Colonic mucosa (tissue), 4 donors: ENCODE measurements at regions not wholly inside any gene's neighbourhood (a gene's known extent, or its start where the extent isn't known, plus 50 kb on each side); places are given as distances from the start of the nearest gene placed in this dataset.

Experiments used
- DNase-seq: peaks from one replicate; pipeline ENCODE4 v3.0.0-alpha.2; 2020
- H3K27ac ChIP-seq: fragments of 200-600 bp; one replicate; pipeline ENCODE4 v1.8.0; 2021
- H3K27me3 ChIP-seq: fragments of 200-600 bp; one replicate; pipeline ENCODE4 v1.8.0; 2021
- H3K36me3 ChIP-seq: fragments of 200-600 bp; one replicate; pipeline ENCODE4 v1.8.0; 2021
- H3K4me1 ChIP-seq: fragments of 200-600 bp; one replicate; pipeline ENCODE4 v1.8.0; 2021; ENCODE audit warnings: mild to moderate bottlenecking
- H3K4me3 ChIP-seq: fragments of 200-600 bp; one replicate; pipeline ENCODE4 v1.8.0; 2021
- H3K9ac ChIP-seq, 2 donors: one replicate each; pipeline ENCODE4 v1.7.0; 2013; ENCODE audit warnings: control low read depth in 2 of 2, low read depth in 2 of 2, low read length in 2 of 2
- H3K9me3 ChIP-seq: fragments of 200-600 bp; one replicate; pipeline ENCODE4 v1.8.0; 2021
- intact Hi-C: fragments of 100-400 bp; cut with DNase I; formaldehyde crosslinking; loops from one replicate; pipeline ENCODE4 v1.14.1; 2022
- TF ChIP-seq, protein P1 (sequence below): fragments of 200-600 bp; IDR thresholded peaks from one replicate; pipeline ENCODE4 v1.8.0; 2022; ENCODE audit warnings: antibody characterized with exemption, mild to moderate bottlenecking
- donor health status: healthy.
- donor health status: DM: no; HTN: no; CAD: no.
- donor health status: DM: no; HTN: no; CAD: no.

DNA sequence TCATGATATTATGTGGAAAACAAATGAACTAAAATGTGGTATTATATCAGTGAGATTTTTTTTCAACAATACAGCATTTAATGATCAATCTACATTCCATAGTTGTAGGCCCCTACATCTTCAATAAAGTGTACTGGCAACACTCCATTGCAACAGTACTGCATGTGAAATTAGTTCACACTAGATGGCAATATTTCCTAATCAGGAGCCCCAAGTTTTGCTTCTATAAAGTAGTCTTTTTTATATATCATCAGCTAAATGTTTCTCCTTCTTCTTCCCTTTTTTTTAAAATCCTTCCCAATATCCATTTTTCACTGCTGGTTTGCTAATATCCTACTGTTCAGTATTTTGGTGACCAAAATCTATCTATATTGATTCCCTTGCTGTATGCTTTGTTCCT is 528.3 kb upstream of the ATXN8OS start:
- Histone ChIP-seq H3K4me1 (no peaks in the 10 kb centered on the region), H3K4me3 (no peak overlapping the region), H3K36me3 (no peaks in the 10 kb centered on the region), H3K9me3 (no peaks in the 10 kb centered on the region), H3K27me3 (no peaks in the 10 kb centered on the region), H3K27ac (no peak overlapping the region), H3K9ac (no peak overlapping the region)
- DNase-seq = no peak
- TF ChIP-seq, protein P1, sequence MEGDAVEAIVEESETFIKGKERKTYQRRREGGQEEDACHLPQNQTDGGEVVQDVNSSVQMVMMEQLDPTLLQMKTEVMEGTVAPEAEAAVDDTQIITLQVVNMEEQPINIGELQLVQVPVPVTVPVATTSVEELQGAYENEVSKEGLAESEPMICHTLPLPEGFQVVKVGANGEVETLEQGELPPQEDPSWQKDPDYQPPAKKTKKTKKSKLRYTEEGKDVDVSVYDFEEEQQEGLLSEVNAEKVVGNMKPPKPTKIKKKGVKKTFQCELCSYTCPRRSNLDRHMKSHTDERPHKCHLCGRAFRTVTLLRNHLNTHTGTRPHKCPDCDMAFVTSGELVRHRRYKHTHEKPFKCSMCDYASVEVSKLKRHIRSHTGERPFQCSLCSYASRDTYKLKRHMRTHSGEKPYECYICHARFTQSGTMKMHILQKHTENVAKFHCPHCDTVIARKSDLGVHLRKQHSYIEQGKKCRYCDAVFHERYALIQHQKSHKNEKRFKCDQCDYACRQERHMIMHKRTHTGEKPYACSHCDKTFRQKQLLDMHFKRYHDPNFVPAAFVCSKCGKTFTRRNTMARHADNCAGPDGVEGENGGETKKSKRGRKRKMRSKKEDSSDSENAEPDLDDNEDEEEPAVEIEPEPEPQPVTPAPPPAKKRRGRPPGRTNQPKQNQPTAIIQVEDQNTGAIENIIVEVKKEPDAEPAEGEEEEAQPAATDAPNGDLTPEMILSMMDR = peak; percentile 30
- intact Hi-C loops = loop anchor here (5.0 kb wide), 1 partner anchor 278 kb away; no protein-coding TSS in a partner anchor

DNA sequence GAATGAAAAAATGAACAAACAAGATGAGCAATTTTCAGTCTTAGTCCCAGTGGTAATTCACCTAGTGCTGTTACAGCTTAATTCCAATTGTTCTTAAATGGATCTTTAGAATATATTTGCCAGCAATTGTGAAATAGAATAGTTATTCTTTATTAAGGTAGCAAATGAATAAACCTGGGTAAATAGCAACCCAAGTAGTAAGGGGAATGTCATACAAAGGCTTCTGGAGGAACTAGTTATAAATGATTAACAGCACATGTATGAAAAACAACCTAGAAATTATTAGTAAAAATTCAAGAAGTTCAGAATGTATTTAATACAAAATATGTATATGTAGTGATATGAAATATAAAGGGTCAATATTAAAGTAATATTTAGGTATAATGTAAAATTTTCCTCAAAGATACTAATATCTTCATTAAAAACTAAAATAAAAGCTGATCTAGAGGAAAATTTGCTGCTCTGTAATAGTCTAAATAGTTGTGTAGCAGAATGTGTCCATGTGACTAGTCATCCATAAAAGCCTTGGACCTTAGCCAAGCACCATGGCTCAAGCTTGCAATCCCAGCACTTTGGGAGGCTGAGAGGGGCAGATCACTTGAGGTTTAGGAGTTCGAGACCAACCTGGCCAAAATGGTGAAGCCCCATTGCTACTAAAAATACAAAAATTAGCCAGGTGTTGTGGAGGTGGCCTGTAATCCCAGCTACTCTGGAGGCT is 535.9 kb upstream of the ATXN8OS start:
- no peak overlapping the region for H3K4me3 ChIP-seq
- intact Hi-C loops = no loop called here
- no peak overlapping the region for H3K9ac ChIP-seq
- H3K27ac ChIP-seq = no peak overlapping the region
- TF ChIP-seq, protein P1 = no peak
- DNase-seq = no peak
- no peaks in the 10 kb centered on the region for H3K27me3 ChIP-seq
- no peaks in the 10 kb centered on the region for H3K4me1 ChIP-seq
- H3K9me3 ChIP-seq = no peaks in the 10 kb centered on the region
- no peaks in the 10 kb centered on the region for H3K36me3 ChIP-seq

DNA sequence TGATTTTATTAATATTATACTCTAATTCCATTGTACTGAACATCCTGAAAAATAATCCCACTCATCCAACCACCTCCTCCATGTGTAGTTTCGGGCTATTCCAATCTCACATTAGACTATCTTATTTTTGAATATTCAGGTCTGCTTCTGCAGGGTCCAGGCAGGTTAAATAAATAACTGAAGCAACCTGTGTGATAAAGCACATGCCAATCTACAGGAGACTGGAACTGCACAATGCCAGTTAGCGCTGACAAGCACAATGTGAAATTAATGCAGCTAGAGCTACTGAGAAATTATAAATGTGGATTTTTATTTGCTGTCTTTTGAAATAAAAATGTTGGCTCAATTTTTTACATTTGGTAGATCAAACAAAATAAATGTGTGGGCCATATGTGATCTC is 540.1 kb upstream of the ATXN8OS start:
- TF ChIP-seq, protein P1 = no peak
- Histone ChIP-seq H3K9me3 (no peaks in the 10 kb centered on the region), H3K27ac (no peak overlapping the region), H3K9ac (no peak overlapping the region), H3K4me3 (no peak overlapping the region), H3K36me3 (no peaks in the 10 kb centered on the region), H3K27me3 (no peaks in the 10 kb centered on the region), H3K4me1 (no peaks in the 10 kb centered on the region)
- intact Hi-C loops = no loop called here
- no peak for DNase-seq

DNA sequence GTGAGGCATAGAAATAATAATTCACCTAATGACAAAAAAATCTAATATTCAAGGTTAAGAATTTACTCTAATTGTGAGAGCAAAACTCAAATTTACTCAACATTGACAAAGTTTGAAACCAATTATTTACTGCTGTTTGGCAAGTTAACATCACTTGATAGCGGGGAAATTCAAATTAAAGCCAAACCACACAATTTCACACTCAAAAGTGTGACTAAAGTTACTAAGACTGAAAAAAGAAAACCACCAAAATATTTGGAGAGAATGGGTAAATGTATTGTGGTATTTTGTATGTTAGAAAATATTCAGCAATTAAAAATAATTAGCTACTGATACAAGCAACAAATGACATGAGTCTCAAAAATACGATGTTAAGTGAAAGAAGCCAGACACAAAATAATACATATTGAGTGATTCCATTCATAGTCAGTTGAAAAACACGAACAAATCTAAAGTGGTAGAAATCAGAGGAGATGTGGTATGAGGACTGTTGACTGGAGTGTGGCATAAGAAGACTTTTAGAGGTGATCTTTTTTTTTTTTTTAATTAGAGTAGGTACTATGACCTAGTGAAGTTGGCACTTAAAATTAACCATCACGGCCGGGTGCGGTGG is 541.4 kb upstream of the ATXN8OS start:
- intact Hi-C loops = no loop called here
- Histone ChIP-seq H3K9ac (no peak overlapping the region), H3K4me1 (no peaks in the 10 kb centered on the region), H3K36me3 (no peaks in the 10 kb centered on the region), H3K9me3 (no peaks in the 10 kb centered on the region), H3K27me3 (no peaks in the 10 kb centered on the region), H3K27ac (no peak overlapping the region), H3K4me3 (no peak overlapping the region)
- no peak for DNase-seq
- TF ChIP-seq, protein P1 = no peak

DNA sequence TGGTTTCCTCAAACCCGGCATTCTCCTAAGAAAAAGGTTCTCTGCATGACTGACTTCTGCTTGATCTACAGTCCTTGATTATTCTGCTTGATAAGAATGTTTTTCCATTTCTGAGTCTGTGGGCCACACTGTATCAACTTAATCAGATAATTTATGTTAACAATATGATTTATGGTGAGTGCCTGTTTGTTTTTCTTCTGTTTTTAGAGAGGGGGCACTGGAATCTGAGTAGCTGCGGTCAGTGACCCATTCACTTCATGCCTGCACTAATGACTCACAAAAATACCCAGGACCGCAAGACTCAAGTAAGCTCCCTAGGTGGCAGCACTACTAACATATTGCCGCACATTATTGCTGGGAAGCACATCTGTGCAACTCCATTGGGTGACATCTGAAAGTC is 542.3 kb upstream of the ATXN8OS start:
- peak; percentile 20 for DNase-seq
- H3K27me3 ChIP-seq = no peaks in the 10 kb centered on the region
- H3K9me3 ChIP-seq = no peaks in the 10 kb centered on the region
- H3K4me3 ChIP-seq = no peak overlapping the region
- H3K27ac ChIP-seq = no peak overlapping the region
- H3K36me3 ChIP-seq = no peaks in the 10 kb centered on the region
- H3K4me1 ChIP-seq = no peaks in the 10 kb centered on the region
- intact Hi-C loops = no loop called here
- TF ChIP-seq, protein P1 = no peak
- no peak overlapping the region for H3K9ac ChIP-seq
